HG03095 (cell line): ENCODE measurements at regions not wholly inside any gene's neighbourhood (a gene's known extent, or its start where the extent isn't known, plus 50 kb on each side); places are given as distances from the start of the nearest gene placed in this dataset.

ENCODE experiments used
- ATAC-seq: cut with Tn5 transposase; IDR thresholded peaks from one replicate; pipeline ENCODE4 v1.9.1; 2021; ENCODE audit warnings: moderate library complexity; ENCODE audit not compliant: unreplicated experiment

DNA sequence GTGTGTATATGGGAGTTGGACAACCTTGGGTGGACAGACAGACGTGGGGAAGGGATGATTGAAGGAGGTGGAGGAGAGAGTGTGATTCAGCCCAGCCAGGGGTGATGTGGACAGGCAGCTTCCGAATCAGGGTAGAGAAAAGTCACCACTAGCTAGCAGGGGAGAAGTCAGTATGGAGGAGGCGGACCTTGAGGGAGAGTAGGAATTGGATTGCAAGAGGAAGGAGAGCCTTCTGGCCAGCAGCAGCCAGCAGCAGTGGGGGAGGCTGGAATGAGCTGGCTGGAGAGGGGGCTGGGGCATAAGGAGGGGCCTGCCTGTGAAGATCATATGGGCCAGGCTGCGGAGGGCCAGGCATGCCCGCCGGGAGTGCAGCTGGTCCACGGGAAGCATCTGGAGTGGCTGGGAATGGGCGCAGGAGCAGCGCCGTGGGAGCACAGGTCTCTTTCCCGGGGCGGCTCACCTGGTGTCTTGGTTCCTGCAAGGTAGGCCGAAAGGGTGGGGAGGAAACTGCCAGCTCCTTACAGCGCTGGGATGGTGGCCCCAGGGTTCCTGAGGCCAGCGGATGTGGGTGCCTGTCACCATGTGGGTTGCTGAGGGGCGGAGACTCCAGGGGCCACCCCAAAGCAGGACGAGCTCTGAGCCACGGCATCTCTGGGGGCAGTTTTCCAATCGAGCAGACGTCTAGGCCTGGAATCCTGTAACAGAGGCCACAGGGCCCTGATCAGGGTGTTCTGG lies 235.3 kb downstream of the SEC14L1 start:
- ATAC-seq = no peak

DNA sequence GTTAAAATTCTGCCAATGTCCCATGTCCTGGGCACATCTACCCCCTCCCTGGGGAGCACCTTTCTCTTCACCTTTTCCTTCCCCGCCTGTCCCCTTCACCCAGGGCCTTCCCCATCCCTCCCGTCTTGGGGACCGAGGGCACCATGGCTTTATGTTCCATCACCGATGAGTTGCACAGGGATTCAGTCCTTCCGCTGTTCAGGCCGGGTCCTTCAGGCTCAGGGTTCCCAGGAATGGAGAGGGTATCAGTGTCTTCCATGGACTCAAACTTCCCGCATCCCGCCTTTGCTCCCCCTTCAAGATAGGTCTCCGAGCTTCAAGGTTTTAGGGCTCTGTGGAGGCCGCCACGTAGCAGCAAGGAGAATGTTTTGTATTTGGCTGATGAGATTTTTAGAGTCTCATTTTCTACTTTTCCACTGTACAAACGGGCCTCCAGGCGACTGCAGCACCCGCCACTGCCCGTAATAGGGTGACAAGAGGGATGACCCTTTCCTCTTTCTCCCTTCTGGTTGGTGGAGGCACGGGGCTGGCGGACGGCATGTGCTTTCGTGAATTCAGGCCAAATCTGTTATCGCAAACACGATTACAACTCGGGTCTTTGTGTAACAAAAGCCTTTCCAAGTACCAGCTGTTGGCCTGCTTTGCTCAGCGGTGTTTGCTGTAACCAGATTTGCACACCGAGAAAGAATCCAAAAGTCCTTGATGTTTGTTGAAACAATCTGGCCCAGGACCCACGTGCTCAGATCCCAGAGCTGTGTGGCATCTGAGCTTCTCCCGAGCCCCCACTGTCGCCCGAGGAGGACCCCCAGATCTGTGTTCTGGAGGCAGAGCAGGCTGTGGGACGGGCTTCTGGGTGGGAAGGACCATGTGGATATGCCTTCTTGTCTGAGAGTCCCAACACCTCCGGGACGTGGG lies 236.3 kb downstream of the SEC14L1 start:
- no peak for ATAC-seq

DNA sequence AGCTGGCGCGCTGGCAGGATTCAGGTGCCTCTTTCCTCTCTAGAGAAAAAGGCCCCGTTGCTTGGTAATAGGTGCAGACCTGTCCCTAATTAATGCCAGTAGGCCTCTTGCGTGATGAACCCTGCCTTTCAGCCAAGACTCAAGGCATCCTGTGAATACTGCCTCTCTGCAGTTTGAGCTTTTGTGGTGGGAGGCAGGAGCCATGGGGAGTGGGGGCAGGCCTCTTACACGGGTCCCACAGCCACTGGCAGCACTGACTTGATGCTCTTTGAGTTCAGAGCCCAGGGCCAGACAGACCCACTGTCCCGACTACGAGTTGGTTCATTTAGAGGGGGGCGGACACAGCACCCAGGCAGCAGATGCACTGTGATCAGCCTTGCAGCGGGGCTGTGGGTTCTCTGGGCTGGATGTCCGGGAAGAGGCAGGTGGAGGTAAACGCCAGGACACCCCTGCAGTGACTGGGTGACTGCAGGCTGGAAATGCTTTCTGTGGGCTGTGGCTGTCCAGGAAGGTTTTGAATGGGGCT lies 237.0 kb downstream of the SEC14L1 start:
- no peak for ATAC-seq

DNA sequence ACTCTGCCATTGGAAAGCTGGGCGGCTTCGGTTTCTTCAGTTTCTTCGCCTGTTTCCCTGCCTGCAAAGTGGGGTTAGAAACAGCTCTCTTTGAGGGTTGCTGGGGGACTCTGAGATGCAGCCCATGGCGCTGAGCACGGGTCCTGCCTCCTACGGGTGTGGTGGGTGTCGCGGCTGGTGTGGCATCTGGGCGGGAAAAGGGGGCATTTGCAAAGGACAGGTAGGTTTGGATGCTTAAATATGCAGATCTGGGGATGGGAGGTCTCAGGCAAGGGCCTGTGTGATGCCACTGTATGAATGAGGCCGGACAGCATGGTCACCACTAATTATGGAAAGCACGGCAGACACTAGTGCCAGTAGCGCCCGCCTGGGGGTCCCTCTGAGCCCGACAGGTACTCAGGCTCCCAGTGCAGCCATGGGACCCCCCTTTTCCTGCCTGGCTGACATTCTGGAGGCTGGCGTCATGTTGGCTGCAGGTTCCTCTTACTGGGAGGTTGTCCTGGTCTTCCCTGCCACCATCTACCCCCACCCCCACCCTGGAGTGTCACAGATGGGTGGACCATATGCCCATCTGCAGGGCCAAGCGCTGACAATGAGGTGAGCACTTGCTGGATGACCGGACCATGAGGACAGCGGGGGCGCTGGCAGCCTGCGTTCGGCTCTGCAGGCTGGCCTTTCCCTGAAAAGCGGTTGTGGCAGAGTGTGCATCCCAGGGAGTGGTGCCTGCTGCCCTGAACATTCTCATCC lies 237.7 kb downstream of the SEC14L1 start:
- ATAC-seq = no peak

DNA sequence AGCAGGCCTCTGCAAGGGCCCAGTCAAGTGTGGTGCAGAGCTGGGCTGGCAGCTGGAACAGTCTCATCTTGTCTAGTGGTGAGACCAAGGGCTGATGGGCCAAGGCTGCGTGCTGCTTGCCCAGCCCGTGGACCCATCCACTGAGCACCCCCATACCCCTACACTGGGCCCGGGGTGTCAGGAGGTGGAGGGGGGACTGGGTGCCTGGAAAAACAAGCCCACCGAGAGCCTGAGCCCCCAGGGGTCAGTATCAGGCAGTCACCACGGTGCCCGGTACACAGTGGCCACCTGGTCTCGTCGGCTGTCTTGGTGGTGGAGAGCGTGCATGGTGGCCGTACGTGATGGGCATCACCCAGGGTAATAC lies 238.3 kb downstream of the SEC14L1 start:
- ATAC-seq = no peak

DNA sequence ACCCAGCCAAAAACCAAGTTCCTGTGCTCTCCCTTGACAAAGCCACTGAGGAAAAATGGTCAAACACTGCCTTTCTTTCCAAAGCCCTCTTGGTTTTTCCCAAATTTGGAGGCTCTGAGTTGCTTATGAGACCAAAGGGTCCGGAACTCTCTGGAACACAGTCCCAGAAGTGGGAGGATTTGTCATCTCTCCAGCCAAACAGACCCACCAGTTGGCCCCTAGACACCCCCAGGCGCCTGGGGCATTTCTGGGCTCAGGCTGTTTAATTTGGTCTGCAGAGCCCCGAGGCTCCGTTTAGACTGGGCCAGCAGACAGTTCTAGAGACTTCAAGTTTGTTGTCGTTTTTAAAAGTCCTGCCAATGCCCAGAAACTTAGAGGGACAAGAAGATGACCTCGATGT lies 239.1 kb downstream of the SEC14L1 start:
- no peak for ATAC-seq

DNA sequence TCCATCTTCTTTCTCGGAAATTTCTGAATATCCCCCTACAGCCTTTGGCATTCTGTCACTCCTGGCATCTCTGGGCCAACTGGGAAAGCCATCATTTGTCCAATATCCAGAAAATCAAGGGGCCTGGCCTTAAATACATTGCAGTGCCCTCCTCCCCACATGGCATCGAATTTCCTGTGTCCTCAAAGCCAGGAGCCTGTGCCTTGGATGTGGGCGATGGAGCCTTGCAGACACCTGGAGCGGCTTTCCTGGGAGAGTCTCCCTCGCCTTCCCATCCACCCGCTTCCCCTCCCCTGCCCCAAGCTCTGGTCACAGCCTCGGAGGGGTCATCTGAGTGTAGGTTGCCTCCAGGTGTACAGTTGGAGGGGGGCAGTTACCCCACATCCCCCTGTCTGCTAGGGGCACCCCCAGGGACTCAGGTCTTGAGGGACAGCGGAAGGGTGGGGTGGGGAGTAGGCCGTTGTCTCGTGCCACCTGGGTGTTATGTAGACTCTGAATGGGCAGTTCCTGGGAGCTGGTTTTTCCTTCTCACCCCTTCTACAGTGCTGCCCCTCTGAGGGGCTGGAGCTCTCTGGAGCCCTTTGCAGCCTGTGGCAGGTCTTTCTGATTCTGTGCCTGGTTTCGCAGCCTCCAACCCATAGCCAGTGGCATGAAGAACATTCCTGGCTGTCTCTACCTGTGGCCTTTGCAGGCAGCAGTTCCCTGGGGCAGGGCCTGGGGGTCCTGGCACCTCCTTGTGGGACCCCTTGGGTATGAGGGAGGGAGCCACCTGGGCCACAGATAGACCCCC lies 239.8 kb downstream of the SEC14L1 start:
- ATAC-seq = no peak

DNA sequence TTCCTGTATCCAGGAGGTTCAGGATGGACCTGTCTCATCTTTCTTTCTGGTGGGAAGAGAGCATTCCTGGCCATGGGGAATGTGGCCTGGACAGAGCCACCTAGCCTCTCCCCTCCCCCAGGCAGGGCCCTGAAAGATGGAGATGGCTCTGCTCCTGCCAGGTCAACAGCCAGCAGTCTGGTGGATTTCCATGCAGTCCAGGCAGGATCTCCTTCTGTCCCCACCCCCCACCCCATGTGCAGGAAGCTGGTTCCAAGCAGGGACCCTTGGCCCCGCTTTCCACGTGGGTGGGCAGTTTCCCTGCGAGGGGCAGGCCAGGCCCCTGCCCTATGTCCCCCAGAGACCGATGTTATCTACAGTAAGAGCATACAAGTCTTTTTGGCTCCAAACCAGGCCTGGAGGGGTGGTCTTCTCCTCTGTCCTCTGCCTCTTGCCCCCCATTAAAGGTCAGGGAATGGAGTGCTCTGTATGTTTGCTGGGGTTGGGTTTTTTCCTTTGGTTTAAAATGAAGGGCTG lies 240.5 kb downstream of the SEC14L1 start:
- no peak for ATAC-seq

DNA sequence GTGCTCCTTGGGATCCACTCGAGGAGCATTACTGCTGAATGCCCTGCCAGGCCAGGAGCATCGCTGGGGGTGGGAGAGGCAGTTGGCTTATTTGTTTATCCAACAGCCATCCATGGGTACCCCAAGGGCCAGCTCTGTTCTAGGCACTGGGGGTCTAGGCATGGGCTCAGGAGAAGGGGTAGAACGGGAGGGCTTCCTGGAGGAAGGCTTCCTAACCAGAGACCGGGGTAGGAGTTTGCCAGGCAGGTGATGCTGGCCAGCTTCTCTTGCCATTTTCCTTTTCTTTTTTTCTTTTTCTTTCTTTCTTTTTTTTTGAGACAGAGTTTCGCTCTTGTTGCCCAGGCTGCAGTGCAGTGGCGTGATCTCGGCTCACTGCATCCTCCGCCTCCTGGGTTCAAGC lies 241.0 kb downstream of the SEC14L1 start:
- ATAC-seq = no peak

DNA sequence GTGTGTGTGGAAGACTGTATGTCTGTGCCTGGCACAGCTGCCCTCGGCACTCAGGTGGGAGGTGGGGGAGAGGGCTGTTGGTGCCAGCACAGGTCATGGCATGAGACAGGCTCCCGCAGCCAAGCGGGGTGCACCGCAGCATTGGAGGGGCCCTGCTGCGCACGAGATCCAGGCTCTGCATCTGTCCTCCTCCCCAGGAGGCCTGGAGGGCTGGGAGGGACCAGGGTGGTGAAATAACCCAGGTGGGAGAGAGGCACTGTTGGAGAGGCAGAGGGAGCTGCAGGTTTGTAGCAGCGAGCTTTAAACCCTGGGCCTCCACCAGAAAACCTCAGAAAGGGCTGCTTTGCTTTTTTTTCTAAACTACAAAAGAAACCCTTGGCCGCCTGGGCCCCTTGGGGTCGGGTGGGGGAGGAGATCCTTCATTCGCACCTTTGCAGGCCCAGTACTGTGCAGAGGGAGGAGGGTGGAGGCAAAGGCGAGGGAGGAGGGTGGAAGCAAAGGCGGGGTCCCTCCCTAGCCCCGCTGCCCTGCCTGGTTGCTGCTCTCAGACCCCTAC lies 241.7 kb downstream of the SEC14L1 start:
- ATAC-seq = no peak

DNA sequence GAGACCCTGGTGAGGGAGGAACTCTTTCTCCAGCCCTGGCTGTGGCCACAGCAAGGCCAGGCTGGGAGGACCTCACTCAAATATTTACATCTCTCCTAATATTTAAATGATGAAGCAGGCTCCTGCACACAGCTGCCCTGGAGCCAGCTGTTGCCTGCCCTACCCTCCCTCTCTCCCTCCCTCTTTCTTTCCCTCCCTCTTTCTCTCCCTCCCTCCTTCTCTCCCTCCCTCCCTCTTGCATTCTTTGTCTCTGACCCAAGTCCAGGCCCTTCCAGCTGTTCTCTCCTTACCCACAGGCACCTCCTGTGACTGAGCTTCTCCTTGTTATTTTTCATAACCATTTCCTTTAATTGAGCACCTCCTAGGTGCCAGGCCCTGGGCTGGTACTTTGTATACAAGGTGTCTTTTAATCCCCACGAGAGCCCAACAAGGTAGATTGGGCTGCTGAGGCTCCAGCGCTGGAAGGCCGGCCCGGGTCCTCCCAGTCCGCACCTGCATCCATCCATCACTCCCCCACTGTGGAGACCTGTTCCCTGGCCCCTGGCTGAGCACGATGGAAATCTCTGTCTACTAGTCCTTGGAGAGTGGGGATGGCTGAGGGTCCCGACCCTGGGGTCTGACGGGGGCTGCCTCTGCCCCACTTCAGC lies 242.3 kb downstream of the SEC14L1 start:
- ATAC-seq = no peak

DNA sequence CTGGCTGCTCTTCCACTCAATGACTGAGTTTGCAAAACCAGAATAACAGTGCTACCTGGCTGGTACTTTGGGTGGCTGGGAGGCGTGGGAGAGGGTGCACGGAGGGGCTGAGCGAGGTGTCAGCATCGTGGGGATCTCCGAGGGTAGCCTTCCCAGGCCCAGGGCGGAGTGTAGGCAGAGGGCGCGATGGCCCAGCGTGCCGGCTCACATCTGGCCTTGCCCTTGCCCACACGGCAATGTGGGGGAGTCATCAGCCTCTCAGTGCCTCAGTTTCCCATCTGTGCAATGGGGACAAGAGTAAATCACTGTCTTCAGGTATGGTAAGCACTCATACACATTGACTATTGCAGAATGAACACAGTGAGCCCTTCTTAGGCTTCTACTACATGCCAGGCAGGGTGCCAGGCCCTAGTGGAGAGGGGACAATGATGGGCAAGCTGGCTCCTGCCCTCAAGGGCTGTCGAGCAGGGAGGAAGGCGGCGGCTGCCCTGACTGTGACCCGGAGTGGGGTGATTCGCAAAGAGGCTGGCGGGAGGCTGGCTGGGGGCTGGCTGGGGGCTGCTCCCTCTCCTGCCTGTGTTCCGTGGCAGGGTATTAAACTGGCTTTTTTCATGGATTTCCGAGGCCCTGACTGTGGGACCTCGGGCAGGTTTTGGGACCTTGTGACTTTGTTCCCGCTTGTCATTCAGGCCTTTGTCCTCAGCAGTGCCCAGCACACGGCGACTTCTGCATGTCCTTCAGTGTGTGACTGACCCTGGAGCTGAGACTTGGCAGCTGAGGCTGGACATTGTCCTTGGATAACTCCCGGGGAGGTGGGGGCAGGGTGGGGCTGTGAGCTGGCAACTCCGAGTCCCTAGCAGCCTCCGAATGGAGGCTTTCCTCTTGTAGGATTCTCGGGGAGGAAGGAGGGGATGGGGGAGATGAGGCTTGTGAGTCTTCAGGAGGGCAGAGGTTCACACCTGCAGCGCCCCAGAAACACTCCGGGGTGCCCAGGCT lies 243.1 kb downstream of the SEC14L1 start:
- ATAC-seq = no peak

DNA sequence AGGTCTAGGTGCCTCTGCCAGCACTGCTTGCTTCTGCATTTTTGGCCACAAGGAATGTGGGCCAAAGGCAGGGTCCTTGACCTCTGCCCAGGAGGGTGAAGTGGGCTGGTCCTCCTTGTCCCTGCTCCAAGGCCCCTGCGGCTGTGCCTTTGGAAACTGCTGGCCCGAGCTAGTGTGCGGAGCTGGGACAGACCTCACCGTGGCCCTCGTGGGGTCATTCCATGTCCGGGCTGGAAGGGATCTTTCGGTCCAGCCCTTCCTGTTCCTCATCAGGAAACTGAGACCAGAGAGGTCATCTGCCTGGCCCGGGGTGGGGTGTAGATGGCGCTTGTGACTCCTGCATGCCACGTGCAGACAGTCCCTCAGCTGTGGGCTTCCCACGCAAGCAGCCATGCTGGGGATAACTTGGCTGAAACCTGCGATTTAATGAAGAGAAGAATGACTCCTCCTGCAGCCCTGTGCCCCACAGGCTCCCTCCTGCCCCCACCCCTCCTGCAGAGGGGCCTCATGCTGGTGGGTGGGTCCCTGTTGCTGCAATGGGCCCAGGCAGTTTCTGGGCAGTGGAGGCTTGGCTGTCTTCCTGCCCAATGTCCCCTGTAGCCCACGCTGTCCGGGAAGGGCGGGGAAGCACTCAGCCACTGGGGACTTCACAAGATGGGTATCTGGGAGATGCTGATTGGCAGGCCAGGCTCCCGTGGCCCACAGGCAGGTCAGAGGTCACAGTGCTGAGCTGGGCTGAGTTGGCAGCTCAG lies 245.2 kb downstream of the SEC14L1 start:
- no peak for ATAC-seq

DNA sequence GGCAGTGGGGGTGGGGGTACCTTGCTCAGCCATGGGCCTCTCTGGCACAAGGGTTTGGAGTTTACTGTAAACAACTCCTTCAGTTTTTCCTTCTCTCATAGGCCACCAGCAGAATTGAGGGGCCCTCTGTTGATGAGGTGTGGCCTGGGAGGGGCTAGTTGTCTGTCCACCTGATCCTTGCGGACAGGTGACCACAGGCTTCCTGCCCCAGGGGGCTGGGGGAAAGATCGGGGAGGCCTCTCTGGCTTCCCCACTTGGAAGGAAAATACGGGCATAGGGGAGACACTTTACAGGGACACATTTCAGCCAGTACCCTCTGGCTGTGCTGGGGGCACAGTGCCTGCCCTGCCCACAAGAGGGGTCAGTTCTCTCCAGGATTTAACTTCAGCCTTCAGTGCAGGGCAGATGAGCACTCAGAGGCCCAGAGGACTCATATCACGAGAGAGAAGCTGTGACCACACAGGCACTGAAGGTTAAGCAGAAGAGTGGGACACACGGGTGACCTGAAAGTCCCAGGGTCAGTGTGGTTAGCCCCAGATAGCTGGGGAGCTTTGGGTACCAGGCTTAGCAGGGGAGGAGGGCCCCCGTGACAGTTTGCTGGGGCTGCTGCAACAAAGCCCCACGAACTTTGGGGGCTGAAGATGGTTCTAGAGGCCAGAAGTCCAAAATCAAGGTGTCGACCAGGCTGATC lies 245.9 kb downstream of the SEC14L1 start:
- no peak for ATAC-seq

DNA sequence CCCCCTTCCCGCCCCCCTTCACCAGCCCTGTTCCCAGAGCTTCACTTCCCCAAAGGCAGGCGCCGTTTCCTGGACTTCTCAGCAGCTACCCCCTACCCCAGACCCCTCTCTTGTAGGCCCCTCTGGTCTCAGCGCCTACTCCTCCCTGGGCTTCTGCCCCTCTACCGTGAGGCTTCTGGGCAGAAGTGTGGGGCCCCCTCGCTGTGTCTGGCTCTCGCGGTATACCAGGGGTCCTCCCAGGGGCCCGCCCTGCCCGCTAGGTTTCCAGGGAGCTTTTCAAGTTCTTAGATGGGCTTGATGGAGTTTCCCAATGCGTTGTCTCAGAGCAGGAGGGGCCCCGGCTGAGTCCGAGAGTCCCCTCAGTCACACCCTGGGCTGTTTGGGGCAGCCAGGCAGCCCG lies 247.1 kb downstream of the SEC14L1 start:
- no peak for ATAC-seq

DNA sequence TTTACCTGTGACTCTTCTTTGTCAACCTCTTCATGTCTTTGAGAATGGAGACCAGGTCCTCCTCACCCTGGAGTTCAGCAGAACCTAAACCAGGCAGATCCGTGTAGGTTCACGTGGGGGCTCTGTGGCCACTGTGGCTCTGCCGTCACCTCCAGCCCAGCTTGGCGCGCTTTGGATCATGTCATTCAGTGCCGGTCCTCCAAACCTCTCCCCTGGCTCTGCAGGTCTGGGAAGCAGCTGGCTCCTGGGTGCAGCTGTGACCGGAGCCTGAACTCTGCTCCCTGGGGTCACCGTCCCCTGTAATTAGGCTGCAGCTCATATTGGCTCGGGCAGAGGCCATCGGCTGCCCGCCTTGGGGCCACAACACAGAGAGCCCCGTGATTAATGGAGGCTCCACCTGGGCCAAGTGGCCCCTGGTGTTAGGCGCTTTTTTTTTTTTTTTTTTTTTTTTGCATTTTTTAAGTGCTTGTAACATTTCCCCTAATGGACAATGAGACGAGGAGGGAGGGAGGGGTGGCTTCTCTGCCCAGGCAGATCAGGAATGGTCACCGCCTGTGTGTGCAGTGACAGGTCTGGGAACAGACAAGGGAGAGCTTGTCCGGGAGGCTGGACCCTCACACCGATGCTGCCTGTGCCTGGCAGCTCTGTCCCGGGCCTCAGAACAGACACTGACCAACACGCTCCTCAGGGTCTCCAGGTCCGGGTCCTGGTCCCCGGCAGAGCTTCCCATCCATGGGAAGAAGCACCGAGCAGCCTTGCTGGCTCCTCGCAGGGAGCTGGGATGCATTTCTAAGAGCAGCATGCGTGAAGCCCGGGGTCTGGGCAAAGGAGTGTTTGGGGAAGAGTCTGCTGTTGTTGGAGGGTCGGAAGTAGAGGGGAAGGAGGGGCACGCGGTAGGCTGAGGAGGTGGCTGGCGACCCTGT lies 247.9 kb downstream of the SEC14L1 start:
- ATAC-seq = no peak
